ENCODE measurements at regions not wholly inside any gene's neighbourhood (a gene's known extent, or its start where the extent isn't known, plus 50 kb on each side); places are given as distances from the start of the nearest gene placed in this dataset.

DNA sequence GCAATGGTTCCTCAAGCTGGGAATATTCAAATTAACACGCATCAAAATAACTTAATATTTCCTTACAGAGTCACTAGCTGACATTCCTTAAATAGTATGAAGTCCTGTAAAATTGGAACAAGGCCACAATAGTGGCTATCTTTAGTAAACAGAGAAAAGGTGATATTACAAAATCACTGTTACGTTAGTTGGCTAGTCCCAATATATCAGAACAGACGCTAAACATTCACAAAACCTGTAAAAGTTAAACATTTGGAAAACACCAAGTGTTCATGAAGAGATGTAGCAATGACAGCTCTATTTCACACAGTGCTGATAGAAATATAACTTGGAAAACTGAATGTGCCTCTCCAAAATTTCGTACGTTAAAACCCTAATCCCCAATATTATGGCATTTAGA is 61.0 kb upstream of the FAM47C start:
- no peak for DNase-seq

DNA sequence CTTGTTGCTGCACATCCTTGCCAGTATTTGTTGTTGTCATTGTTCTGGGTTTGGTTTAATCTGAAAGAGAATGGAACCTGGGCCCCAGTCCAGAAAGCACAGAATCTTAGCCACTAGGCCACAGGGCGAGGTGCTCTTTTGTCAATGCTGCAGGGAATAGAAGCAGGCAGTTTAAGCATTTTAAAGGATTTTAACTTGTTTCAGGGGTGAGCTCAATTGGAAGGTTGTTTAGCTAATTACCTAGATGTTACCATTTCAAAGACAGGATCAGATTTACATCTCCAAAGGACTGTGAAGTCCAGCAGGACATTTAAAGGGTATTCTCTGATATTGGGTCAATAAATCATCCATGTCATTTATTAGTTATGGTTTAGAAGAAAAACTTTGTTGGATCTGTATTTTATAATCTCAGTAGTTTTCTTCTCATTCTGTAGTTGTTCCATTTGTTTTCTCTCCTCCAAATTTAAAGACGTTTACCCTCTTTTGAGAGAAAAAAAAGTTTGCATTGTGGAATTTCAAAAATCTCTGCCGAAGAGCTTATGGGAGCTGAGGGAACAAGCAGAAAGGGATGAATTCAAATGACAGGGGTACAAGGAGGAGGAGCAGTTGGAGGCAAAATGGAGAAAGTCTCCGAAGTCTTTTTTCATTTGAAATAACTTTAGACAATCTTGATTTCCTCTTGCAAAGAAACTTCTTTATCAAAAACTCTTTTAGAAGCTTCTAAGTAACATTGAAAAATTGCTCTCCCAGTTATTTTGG is 57.5 kb upstream of the FAM47C start:
- DNase-seq = no peak

DNA sequence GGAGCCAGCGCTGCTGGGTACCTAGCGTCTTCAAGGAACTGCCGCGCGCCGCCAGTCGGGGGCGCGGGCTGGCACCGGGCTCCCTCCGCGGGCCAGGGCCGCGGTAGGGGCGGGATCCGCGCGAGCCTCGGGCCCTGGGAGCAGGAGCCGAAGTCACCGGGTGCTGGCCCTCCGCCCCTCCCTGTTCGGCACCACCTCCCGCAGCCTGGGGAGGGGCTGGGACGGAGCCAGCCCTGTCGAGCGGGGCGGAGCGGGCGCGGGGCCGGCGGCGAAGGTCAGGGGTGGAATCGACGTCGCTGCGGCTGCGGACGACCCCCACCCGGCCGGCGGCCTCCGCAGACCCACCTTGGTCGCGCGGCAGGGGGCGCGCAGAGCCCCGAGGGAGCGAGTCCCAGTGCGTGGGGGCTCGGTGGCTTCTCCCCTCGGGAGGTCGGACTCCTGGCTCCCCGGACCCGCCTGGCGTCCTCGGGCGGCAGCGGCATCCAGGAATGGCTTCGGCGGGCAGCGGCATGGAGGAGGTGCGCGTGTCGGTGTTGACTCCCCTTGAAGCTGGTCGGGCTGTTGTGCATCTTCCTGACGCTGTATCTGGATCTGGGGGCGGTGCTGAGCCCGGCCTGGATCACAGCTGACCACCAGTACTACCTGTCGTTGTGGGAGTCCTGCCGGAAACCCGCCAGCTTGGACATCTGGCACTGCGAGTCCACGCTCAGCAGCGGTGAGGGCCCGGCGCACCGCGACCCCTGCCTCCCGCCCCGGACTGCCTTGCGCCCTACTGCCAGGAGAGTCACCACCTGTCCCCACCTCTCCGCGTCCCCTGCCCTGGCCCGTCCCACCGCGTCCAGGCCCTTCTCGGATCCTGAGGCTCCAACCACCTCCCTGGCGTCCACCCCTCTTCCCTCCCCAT is 50.5 kb upstream of the FAM47C start:
- no peak for DNase-seq

Data from DMS 273 treated with DMSO at 0.1 percent for 48 hours (cell line).